RKO (cell line): ENCODE measurements at regions not wholly inside any gene's neighbourhood (a gene's known extent, or its start where the extent isn't known, plus 50 kb on each side); places are given as distances from the start of the nearest gene placed in this dataset.
"Not testable (repeated sequence)": the region's sequence is repeated elsewhere in the genome, so short reads cannot be mapped to it uniquely, and the experiment has no call there.

ENCODE experiments used
- DNase-seq: peaks from one replicate; pipeline ENCODE4 v3.0.0-alpha.2; 2016; ENCODE audit warnings: low spot score

DNA sequence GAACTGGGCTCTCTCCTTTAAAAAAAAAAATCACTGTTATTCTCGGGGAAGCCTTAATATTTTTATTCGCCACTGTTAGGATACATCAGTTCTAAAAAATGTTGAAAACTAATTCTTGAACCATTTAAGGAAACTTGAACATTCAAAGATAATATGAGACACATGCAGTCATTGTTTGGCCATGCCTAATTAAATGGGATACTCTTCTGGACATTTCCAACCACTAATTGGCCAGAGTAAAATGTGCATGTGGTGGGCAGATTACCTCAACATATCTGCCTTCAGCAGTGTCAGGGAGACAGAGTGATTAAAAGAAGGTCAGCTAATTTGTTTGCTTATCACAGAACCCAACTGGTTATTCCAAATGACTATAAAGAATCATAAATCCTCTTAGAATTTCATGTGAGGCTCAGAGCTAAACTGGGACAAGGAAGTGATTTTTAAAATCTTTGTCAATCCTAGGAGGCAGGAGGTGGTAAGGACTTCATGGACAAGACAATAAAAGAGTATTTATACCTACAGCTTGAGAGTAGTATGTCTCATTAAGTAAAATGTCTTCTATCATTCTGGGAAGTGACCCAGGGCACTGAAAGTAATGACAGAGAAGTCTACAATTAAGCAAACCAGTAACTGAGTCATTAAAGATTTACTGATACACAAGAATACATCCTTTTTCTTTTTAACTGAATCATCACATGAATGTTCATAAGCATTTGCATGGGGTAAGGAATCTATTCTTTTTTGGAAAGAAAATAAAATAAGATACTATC is 242.9 kb upstream of the TRPM3 start:
- DNase-seq = no peak

DNA sequence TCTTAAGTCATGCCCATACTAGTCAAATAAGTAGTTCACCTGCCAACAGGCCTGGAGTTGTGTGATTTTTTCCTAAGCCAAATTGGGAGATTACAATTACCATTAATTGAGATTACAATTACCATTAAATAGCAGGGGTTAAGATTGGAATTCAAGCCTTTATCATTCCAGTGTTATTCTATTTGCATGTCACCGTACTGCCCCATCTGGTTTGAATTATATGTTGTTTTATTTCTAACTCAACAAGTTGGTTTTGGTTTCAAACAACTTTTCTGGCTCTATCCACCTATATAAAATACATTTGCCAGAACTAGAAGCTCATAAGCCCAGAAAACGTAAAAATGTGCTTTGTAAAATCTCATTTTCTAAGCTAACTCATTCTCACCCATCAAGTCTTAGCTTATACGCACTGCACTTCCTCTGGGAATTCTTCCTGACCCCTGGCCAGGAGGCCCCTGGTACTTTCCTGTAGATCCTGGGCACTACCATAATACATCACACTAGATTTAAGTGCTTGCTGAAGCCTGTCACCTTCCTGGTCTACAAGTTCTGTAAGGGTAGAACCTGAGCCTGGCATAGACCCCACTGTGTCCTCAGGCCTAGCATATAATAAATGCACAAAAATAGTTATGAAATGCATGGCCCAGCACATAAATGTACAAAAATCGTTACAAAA is 242.0 kb upstream of the TRPM3 start:
- no peak for DNase-seq

DNA sequence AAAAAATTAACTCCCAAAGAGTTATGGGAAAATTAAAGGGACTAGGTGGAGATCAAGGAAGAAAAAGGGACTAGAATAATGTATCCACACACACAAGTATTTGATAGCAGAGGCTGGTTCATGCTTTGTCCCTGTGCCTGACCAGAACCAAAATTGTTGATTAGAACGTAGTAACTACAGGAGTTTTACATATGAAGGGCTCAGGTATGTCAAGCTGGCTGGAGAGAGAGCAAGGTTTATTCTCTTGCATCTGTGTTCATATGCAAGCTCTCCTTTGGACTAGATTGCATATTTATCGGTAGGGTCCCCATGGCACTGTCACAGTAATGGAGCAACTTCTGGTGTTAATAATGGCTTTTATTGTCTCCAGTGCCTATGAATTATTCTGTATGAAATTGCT is 239.9 kb upstream of the TRPM3 start:
- DNase-seq = no peak

DNA sequence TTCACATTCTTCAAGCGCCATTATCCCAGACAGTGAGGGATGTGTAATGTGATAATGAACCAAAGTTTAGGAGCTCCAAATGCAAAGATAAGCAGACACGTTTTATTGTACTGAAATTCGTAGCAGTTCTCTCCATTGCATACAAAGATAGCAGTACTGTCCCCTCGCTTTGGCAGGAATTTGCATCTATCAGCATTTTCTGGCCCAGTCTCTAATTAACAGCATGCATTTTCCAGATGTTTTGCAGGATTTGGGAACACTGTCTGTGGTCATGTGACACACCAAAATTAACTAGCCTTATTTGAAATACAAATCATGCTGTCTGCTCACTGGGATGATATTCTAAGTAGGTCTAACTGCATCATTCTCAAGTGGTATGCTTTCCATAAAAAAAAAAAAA is 235.9 kb upstream of the TRPM3 start:
- DNase-seq = no peak

DNA sequence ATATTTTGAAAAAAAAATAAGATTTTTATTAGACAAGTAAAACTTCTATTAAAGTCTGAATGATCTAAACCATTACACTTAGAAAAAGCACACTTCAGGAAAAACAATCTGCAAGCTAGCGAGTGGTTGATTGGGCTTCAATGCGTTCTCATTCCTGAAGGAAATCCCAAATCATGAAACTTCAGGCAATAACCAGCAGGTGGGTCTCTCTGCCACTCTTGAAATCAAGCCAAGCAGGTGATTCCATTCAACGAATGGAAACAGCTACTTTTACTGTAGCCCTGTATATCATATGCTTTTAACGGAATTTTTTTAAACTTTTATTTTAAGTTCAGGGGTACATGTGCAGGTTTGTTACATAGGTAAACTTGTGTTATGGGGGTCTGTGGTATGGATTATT is 234.5 kb upstream of the TRPM3 start:
- DNase-seq = no peak

DNA sequence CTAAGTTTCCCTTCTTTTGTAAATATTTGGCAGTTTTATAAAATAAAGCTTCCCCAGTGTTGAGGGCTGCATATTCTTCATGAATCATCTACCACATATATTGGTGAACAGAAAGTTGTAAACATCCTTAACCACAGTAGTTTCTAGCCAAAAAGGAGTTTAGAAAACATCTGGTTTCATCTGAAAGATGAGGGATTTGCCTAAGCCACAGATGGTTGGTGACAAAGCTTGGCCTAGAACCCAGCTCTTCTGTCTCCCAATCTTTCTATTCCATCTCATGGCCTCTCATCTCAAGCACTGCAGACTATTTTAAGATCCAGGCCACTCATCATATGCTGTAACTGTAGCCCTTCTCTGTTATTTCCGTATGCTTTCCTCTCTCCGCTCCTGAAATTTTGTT is 232.3 kb upstream of the TRPM3 start:
- no peak for DNase-seq

DNA sequence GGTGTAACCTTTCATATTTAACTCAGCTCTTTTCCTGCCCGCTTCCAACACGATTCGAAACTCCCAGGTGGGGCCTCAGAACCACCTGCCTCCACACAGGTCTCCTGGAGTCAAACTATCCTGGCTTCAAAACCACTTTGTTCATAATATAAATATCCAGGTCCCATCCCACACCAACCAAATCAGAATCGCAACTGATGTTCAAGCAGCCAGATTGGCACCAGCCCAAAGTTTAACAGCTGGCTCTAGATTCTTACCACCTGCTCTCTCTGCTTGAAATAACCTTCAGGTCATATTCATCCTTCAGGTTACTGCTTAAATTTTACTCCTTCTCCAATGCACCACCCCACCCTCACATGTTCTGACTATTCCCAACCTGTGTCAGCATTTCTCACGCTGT is 231.4 kb upstream of the TRPM3 start:
- no peak for DNase-seq

DNA sequence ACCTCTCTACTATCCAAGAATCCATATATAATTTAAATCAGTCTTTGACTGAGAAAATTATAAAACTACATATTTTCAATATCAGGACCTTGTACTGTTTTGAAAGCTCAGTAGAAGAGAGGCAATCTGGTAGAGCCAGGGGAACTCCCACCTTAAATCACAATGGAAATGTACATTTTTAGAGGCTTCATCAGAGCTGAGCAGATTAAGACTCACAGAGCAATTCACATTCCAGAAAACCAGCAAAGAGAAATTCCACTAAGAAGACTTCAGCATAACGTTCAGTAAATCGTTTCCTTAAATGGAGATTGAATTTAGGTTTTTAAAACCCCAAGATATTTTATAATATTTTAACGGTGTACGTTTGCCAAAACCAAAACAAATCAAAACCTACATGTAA is 227.8 kb upstream of the TRPM3 start:
- DNase-seq = no peak

DNA sequence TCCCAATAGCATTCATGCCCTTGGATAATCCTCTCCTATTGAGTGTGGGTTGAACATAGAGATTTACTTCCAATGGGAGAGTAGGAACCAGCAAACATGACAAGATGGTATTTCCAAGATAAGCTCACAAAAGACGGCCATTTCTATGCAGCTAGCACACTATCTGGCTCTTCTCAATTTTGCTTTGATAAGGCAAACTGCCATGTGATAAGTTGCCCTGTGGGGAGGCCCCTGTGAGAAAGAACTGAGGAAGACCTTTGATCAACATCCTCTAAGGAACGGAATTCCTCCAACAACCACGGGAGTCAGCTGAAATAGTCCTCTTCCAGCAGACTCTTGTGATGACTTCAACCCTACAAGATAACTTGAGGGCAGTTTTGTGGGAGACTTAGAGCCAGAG is 211.9 kb upstream of the TRPM3 start:
- no peak for DNase-seq

DNA sequence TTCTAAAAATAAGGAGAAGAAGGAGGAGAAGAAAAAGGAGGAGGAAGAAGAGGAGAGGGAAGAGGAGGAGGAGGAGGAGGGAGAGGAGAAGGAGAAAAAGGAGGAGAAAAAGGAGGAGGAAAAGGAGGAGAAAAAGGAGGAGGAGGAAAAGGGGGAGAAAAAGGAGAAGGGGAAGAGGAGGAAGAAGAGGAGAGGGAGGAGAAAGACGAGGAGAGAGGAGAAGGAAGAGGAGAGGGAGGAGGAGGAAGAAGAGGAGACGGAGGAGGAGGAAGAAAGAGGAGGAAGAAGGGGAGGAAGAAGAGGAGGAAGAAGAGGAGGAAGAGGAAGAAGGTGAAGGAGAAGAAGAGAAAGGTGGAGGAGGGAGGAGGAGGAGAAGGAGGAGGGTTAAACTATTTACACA is 210.2 kb upstream of the TRPM3 start:
- DNase-seq = no peak

DNA sequence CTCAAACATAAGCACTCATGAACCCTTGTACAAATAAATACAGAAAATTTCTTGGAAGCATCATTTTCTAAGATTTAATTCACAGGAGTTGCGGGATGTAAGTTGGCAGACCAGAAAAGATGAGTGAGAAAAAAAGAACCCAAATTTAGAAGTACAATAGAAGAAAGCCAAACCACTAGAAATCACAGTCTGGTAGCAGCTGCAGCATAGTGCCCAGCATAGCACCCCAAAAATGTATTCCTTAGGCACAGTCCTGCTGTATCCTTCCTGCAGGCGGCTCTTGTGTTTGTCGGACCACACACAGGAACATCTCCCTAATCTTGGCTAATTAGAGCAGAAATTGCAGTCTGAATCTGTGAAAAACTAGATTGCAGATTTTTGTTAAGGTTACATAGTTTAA is 208.5 kb upstream of the TRPM3 start:
- DNase-seq = no peak

DNA sequence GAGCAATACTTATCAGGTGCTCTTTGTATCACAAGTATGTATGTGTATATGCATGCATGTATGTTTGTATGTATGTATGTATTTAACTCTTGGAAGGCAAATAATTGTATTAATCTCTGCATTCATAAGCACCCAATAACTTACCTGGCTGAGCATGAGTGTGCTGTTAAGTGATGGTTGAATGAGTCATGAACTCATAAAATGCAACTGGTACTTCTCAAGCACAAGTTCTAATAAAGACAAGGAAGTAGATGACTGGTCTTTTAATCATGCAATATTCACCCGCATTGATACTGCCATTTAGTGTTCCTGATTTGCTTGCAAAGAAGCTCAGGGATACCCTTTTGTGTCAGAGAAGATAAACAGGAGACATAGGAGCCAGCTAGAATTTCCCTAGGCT is 204.9 kb upstream of the TRPM3 start:
- no peak for DNase-seq

DNA sequence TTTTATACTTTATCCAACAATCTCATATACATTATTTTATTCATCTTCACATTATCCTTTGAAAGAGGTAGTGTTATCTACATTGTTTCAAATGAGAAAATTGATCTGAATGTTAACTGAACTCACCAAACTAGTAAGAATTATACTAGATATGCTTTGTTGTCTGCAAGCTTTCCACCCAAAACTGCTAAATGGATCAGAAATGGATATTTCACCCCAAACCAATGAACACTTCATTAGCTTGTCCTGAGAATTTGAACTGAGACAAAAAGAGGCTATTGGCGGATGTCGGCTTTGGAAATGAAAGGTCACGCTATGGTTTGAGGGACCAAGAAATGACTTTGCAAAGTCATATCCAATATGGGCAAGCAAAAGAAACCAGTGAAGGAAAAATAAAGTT is 201.9 kb upstream of the TRPM3 start:
- no peak for DNase-seq

DNA sequence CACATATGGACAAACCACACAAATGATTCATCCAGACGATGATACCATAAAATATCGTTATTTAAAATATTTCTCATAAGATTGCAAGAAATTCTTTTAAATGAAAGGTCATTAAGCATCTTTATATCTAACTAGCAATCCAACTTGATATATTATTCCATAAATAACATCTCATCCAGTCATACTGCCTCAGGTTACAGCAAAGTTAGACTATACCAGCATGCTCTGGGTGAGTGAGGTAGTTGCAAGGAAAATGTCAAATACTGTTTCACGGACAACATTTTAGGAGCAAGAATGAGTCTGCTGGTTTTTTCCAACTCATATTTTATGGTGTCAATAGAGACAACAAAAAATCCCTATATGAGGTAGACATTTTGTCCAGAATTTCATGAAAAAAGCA is 200.9 kb upstream of the TRPM3 start:
- no peak for DNase-seq

DNA sequence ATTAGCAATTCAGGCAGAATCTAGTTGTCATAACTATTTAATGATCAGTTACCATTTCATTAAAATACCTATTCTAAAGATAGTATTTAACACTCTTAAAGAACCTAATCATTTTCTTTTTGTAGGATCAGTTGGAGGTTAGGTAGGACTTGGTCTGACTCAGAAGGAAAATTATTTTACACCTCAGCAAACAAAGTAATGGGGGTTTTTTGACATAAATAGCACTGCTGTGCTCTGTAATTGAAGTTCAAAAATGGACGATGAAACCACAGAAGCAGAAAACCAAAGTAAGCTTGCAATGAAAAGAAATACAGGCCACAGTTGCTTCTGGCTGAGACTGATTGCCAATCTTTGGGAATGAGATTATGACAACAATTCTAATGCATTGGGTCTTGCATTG is 187.0 kb upstream of the TRPM3 start:
- DNase-seq = no peak

DNA sequence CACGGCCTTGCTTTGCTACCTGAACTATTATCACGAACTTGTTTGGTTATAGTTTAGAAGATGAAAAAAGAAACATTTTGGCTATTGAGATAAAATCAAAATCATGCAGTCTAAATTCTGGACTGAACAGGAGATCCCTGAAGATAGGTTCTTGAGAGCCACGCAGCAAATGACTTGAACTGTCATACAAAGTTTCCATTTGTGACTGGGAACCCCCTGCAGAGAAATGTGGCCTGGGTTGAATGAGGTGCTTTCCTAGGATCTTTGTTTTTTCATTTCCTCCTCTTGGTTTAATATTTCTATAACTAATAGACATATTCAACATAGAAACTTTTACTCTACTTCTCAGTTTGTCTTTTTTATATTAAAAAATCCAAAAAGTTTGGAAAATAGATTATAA is 184.7 kb upstream of the TRPM3 start:
- DNase-seq = no peak

DNA sequence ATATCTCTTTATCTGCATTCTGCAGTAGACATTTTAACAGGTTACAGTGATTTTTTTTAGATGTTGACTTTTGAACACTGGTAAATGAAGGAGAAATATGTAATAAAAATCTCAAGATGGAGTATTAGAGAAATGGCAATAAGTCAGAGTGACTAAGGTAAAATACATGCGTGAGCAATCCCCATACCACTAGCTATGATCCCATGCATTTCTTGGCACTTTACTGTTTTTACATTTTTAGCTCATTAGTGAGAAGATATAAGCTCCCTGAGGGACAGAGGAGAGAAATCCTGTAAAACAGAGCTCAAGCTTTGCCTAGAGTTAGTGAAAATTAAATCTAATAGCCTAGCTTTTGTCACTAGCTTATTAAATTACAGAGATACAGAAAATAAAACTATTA is 181.9 kb upstream of the TRPM3 start:
- DNase-seq = peak; percentile 32

DNA sequence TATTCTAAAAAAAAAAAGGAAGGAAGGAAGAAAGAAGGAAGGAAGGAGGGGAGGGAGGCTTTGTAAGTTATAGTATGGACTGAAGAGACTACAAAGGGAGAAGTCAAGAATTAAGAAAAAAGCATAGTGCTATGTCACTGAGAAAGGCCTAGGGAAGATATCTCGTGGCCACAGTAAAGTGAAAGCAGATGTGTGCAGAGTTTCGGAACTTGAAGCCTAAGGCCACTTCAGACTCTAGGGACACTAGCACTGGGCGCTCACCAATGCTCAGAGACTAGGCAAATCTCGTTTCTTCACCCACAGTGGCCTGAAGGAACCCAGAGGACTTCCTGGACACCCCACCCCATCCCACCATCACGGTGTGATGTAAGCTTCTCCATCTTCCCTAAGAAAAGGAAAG is 181.4 kb upstream of the TRPM3 start:
- no peak for DNase-seq

DNA sequence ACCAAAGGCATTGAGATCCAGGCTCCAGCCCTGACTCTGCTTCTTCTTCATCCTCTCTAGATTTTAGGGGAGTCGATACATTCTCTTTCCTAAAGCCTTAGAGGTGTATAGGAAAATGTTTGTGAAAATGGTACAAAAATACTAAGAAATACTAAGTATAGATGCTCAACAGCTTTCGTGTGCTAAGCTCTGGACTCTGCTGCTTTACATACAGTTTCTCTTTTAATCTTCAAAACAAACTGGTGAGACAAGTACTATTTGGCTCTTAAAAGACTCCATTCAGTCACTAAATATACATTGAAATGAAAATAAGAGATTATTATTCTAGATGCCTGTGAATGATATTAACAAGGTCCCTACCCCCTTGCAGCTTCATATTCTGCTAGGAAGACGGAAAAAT is 174.5 kb upstream of the TRPM3 start:
- no peak for DNase-seq

DNA sequence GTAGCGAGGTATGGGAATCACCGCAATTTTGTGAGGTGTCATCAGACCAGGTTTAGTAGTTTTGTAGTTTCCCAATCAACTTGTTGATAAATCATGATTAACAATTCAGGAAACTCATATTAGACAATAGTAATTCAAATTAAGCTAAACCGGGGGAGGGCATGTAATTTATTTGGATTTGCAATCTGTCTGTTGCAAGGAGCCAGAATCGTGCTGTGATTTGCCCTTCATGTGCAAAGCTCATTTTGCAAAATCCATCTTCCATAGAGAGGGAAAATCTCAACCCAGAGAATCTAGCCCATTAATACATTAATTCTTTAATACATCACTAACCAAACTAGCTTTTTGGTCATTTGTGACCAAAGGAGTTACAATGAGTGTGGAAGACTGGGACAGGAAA is 164.7 kb upstream of the TRPM3 start:
- DNase-seq = no peak

DNA sequence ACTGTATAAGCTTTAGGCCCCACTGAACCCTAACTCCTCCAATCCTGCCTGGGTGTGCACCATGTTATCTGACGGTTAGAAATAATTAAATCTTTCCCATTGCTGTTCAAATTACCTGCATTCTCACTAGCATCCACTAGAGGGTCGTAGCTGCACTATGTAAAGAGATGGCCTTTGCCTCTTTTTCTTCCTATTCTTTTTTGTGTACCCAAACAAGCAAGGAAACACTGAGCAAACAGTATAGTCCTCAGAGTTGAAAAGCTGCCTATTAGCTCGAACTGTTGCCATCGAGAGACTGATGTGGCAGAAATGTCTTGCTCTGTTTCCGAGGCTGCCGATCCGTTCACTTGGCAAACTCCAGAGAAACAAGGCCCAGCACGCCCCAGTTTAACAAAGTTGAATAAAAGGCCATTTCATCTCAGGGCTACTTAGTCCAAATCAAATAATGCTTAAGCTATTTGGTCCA is 163.8 kb upstream of the TRPM3 start:
- peak; percentile 68 for DNase-seq

DNA sequence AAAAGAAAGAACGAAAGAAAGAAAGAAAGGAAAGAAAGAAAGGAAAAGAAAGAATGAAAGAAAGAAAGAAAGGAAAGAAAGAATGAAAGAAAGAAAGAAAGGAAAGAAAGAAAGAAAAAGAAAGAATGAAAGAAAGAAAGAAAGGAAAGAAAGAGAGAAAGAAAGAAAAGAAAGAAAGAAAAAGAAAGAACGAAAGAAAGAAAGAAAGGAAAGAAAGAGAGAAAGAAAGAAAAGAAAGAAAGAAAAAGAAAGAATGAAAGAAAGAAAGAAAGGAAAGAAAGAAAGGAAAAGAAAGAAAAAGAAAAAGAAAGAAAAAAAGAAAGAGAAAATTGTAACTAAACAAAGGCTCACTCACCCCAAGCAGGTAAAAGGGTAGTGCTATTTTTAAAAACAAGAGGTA is 160.7 kb upstream of the TRPM3 start:
- not testable (repeated sequence) for DNase-seq

DNA sequence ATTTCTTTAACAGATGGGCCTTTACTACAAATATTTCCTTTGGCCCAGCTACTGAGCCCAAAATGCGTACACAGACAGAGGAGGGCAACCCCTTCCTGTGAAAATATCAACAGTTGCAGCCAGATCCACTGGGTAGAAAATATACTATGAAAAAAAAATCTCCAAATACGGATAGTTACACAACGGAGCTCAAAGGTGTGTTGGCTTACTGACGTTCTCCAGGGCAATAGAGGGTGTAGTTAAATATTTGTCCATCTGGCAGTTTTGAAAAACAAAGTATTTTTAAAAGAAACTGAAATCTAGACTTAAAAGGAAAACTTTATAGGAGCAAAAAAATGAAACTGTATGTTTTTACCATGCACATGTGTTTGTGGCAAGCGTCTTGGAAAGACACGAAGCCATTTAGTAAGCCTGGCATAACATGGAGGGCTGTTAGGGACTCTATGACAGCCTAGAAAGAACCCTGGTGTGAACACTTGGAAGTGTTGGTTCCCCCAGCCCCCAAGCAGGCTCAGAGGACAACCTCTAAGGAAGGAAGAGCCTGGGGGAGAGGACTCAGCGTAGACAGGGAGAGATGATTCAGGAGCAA is 157.8 kb upstream of the TRPM3 start:
- no peak for DNase-seq

DNA sequence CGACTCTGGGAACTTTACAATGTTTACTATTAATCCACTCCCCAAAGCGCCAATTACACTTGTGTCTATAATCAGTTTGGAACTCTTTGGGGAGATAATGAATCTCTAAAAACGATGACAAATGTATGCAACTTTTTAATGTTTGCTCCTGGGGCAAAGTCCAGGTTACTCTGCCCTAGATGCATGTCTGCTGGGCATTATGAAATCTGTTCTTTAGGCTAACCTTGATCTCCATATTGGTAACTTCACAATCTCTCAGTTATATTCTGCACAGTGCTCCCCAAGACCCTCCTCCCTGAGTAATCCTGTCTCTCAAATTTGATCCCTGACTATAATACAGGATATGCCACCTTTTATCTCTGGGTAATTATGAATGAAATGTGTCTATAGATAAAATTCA is 152.2 kb upstream of the TRPM3 start:
- DNase-seq = no peak
